VCaP (cell line): ENCODE measurements at regions not wholly inside any gene's neighbourhood (a gene's known extent, or its start where the extent isn't known, plus 50 kb on each side); places are given as distances from the start of the nearest gene placed in this dataset.

Experiments
- H3K27ac ChIP-seq: fragments of 450-650 bp; 2 replicates; pipeline ENCODE4 v1.5.1; 2017
- TF ChIP-seq, protein P1 (sequence below): fragments of 450-650 bp; conservative IDR thresholded peaks from 2 replicates; pipeline ENCODE4 v1.5.1; 2017; ENCODE audit warnings: mild to moderate bottlenecking, moderate library complexity

GRCh38 chr6:81900616-81901015 lies 148.1 kb upstream of the TENT5A start:
- TF ChIP-seq, protein P1, sequence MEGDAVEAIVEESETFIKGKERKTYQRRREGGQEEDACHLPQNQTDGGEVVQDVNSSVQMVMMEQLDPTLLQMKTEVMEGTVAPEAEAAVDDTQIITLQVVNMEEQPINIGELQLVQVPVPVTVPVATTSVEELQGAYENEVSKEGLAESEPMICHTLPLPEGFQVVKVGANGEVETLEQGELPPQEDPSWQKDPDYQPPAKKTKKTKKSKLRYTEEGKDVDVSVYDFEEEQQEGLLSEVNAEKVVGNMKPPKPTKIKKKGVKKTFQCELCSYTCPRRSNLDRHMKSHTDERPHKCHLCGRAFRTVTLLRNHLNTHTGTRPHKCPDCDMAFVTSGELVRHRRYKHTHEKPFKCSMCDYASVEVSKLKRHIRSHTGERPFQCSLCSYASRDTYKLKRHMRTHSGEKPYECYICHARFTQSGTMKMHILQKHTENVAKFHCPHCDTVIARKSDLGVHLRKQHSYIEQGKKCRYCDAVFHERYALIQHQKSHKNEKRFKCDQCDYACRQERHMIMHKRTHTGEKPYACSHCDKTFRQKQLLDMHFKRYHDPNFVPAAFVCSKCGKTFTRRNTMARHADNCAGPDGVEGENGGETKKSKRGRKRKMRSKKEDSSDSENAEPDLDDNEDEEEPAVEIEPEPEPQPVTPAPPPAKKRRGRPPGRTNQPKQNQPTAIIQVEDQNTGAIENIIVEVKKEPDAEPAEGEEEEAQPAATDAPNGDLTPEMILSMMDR = no peak
- H3K27ac ChIP-seq = no peak overlapping the region

GRCh38 chr6:81897793-81898192 lies 145.3 kb upstream of the TENT5A start:
- no peak overlapping the region for H3K27ac ChIP-seq
- TF ChIP-seq, protein P1 = no peak

GRCh38 chr6:81896525-81897503 lies 144.3 kb upstream of the TENT5A start:
- TF ChIP-seq, protein P1 = no peak
- no peak overlapping the region for H3K27ac ChIP-seq

DNA sequence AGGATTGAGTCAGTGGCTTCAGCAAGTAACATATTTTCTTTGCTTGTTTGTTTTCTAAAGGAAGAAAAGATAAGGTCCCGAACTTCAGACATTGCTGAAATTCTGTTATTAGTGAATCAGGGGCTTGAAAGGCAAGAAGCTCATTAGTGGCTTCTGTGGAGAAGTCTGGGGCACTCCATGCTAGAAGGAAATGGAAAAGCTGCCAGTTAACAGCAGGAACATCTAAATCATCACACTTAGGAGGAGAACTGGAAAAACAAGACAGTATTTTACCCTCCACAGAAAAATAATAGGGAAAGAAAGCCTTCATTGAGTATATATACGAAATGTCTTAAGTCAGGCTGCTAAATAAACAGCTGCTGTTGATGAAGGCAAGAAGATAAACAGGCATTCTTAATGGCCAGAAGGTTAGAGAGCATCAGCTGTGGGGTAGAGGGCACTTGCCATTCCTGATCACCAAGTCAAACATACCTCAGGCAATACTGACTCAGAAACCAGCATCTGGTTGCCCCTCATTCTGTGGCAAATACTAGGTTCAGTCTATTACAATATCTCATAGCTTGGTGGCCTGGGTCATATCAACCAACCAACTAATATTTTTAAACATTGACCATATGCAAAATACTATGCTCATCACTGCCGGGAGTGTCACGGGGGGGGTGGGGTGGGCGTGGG lies 143.2 kb upstream of the TENT5A start:
- TF ChIP-seq, protein P1 = no peak
- no peak overlapping the region for H3K27ac ChIP-seq

- TF ChIP-seq, protein P1 = no peak
- H3K27ac ChIP-seq = no peak overlapping the region
These were observed 142.3 kb upstream of the TENT5A start for GRCh38 chr6:81894788-81895271.

- H3K27ac ChIP-seq = no peak overlapping the region
- TF ChIP-seq, protein P1 = no peak
These were observed 141.8 kb upstream of the TENT5A start for GRCh38 chr6:81894306-81894705.

GRCh38 chr6:81892891-81893290 lies 140.4 kb upstream of the TENT5A start:
- TF ChIP-seq, protein P1 = no peak
- H3K27ac ChIP-seq = no peak overlapping the region
